ENCODE measurements at regions not wholly inside any gene's neighbourhood (a gene's known extent, or its start where the extent isn't known, plus 50 kb on each side); places are given as distances from the start of the nearest gene placed in this dataset.

DNA sequence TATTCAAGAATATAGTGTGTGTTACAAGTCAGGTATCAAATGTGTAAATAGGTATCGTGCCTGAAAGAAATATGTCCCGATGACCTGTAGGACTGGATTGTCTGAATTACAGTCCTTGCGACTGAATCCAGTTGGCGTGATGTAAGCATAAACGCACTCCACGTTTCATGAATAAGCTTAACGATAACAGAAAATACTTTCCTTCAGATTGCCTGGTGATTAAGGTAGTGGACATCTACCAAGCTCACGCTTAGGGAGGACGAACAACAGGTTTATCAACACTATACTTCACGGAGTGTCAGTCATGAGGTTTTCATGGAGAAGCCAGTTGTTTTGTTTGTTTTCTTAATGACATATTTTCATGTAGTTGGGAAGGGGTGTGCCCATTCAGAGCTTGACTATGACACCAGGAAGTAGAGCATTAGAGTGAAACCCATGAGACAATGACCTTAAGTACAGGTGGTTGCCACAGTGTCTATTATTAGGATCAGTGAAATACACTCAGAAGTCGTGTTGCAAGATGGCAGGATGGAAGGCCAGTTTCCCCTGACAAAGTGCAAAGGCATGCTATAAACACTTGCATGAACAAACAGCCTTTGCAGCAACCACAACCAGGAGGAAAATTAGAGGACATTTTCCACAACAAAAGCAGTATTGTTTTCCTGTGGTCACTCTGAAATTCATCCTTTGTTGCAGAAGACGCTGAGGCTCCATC lies 305.8 kb upstream of the PRDM1 start (continued):
- no peak for TF ChIP-seq ZNF311 (tag by site-specific recombination; IDR thresholded peaks at IDR 0.05; ENCODE audit: borderline replicate concordance)
- TF ChIP-seq, protein P1, sequence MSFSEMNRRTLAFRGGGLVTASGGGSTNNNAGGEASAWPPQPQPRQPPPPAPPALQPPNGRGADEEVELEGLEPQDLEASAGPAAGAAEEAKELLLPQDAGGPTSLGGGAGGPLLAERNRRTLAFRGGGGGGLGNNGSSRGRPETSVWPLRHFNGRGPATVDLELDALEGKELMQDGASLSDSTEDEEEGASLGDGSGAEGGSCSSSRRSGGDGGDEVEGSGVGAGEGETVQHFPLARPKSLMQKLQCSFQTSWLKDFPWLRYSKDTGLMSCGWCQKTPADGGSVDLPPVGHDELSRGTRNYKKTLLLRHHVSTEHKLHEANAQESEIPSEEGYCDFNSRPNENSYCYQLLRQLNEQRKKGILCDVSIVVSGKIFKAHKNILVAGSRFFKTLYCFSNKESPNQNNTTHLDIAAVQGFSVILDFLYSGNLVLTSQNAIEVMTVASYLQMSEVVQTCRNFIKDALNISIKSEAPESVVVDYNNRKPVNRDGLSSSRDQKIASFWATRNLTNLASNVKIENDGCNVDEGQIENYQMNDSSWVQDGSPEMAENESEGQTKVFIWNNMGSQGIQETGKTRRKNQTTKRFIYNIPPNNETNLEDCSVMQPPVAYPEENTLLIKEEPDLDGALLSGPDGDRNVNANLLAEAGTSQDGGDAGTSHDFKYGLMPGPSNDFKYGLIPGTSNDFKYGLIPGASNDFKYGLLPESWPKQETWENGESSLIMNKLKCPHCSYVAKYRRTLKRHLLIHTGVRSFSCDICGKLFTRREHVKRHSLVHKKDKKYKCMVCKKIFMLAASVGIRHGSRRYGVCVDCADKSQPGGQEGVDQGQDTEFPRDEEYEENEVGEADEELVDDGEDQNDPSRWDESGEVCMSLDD (tag by site-specific recombination; IDR thresholded peaks at IDR 0.05) = no peak
- no peak for TF ChIP-seq ZNF621 (tag by site-specific recombination; IDR thresholded peaks at IDR 0.05)
- TF ChIP-seq, protein P2, sequence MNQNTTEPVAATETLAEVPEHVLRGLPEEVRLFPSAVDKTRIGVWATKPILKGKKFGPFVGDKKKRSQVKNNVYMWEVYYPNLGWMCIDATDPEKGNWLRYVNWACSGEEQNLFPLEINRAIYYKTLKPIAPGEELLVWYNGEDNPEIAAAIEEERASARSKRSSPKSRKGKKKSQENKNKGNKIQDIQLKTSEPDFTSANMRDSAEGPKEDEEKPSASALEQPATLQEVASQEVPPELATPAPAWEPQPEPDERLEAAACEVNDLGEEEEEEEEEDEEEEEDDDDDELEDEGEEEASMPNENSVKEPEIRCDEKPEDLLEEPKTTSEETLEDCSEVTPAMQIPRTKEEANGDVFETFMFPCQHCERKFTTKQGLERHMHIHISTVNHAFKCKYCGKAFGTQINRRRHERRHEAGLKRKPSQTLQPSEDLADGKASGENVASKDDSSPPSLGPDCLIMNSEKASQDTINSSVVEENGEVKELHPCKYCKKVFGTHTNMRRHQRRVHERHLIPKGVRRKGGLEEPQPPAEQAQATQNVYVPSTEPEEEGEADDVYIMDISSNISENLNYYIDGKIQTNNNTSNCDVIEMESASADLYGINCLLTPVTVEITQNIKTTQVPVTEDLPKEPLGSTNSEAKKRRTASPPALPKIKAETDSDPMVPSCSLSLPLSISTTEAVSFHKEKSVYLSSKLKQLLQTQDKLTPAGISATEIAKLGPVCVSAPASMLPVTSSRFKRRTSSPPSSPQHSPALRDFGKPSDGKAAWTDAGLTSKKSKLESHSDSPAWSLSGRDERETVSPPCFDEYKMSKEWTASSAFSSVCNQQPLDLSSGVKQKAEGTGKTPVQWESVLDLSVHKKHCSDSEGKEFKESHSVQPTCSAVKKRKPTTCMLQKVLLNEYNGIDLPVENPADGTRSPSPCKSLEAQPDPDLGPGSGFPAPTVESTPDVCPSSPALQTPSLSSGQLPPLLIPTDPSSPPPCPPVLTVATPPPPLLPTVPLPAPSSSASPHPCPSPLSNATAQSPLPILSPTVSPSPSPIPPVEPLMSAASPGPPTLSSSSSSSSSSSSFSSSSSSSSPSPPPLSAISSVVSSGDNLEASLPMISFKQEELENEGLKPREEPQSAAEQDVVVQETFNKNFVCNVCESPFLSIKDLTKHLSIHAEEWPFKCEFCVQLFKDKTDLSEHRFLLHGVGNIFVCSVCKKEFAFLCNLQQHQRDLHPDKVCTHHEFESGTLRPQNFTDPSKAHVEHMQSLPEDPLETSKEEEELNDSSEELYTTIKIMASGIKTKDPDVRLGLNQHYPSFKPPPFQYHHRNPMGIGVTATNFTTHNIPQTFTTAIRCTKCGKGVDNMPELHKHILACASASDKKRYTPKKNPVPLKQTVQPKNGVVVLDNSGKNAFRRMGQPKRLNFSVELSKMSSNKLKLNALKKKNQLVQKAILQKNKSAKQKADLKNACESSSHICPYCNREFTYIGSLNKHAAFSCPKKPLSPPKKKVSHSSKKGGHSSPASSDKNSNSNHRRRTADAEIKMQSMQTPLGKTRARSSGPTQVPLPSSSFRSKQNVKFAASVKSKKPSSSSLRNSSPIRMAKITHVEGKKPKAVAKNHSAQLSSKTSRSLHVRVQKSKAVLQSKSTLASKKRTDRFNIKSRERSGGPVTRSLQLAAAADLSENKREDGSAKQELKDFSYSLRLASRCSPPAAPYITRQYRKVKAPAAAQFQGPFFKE (tag by site-specific recombination; IDR thresholded peaks at IDR 0.05; ENCODE audit: borderline replicate concordance) = no peak
- no peak for TF ChIP-seq KLF9 (tag by site-specific recombination; IDR thresholded peaks at IDR 0.05; ENCODE audit: low read depth)

GRCh38 chr6:105779110-105779509 lies 307.0 kb upstream of the PRDM1 start:
- Histone ChIP-seq H3K27ac (ENCODE audit: extremely low read depth, low read depth, low read length) (no peak overlapping the region), H3K36me3 (ENCODE audit: control insufficient read depth in 2 of 2, insufficient read depth in 1 of 2, low read length in 2 of 2) (no peaks in the 10 kb centered on the region), H3K9me3 (ENCODE audit: control insufficient read depth, insufficient read depth, low read depth, low read length) (no peaks in the 10 kb centered on the region; the same call in 1 of the 2 replicates), H3K4me3 (ENCODE audit: low read depth, low read length) (no peak overlapping the region), H3K4me1 (ENCODE audit: control insufficient read depth, insufficient read depth, low read length) (no peaks in the 10 kb centered on the region)
- ChIA-PET POLR2A (no interaction called here), CTCF (interaction anchor here (1.5 kb wide), 1 partner anchor 12 kb away, joined by 4 read pairs; no protein-coding TSS in a partner anchor)
- TF ChIP-seq HOXC10 (CRISPR knock-in tag; IDR thresholded peaks at IDR 0.05) (no peak), ZNF138 (tag by site-specific recombination; IDR thresholded peaks at IDR 0.05; ENCODE audit: borderline replicate concordance) (no peak), ZNF350 (tag by site-specific recombination; IDR thresholded peaks at IDR 0.05) (no peak), ZNF664 (tag by site-specific recombination; IDR thresholded peaks at IDR 0.05) (no peak), SCRT1 (tag by site-specific recombination; IDR thresholded peaks at IDR 0.05; ENCODE audit: borderline replicate concordance) (no peak), ZNF548 (tag by site-specific recombination; IDR thresholded peaks at IDR 0.05) (no peak), MYNN (tag by site-specific recombination; IDR thresholded peaks at IDR 0.05; ENCODE audit: borderline replicate concordance) (no peak), SALL2 (tag by site-specific recombination; IDR thresholded peaks at IDR 0.05; ENCODE audit: borderline replicate concordance) (no peak)

GRCh38 chr6:105775095-105775494 lies 311.0 kb upstream of the PRDM1 start:
- no peak overlapping the region for H3K4me3 ChIP-seq (ENCODE audit: low read depth, low read length)
- no peak overlapping the region for H3K27ac ChIP-seq (ENCODE audit: extremely low read depth, low read depth, low read length)
- POLR2A ChIA-PET = no interaction called here
- CTCF ChIA-PET = interaction anchor here (0.6 to 0.7 kb wide), 2 partner anchors 10 to 730 kb away, joined by 3 to 5 read pairs; no protein-coding TSS in a partner anchor
- H3K9me3 ChIP-seq (ENCODE audit: control insufficient read depth, insufficient read depth, low read depth, low read length) = no peaks in the 10 kb centered on the region; the same call in 1 of the 2 replicates
- no peaks in the 10 kb centered on the region for H3K4me1 ChIP-seq (ENCODE audit: control insufficient read depth, insufficient read depth, low read length)
- TF ChIP-seq ZFP3 (tag by site-specific recombination; IDR thresholded peaks at IDR 0.05; ENCODE audit: low read depth) = no peak
- TF ChIP-seq ZFP41 (tag by site-specific recombination; IDR thresholded peaks at IDR 0.05; ENCODE audit: borderline replicate concordance) = no peak
- TF ChIP-seq MEIS1 (CRISPR knock-in tag; IDR thresholded peaks at IDR 0.05; ENCODE audit: borderline replicate concordance) = no peak
- TF ChIP-seq TRIM28 (IDR thresholded peaks at IDR 0.05; ENCODE audit: borderline replicate concordance, low read length) = peak; percentile 74; the same call in 1 of the 2 replicates
- TF ChIP-seq OSR2 (tag by site-specific recombination; IDR thresholded peaks at IDR 0.05) = no peak
- no peak for TF ChIP-seq ZNF704 (tag by site-specific recombination; IDR thresholded peaks at IDR 0.05)
- no peak for TF ChIP-seq SALL2 (tag by site-specific recombination; IDR thresholded peaks at IDR 0.05; ENCODE audit: borderline replicate concordance)
- TF ChIP-seq SETDB1 (IDR thresholded peaks at IDR 0.05; ENCODE audit: insufficient read length, low read length) = peak; percentile 92
- no peaks in the 10 kb centered on the region for H3K36me3 ChIP-seq (ENCODE audit: control insufficient read depth in 2 of 2, insufficient read depth in 1 of 2, low read length in 2 of 2)
